NCI-H146 (cell line): ENCODE measurements at regions not wholly inside any gene's neighbourhood (a gene's known extent, or its start where the extent isn't known, plus 50 kb on each side); places are given as distances from the start of the nearest gene placed in this dataset.
"Not testable (repeated sequence)": the region's sequence is repeated elsewhere in the genome, so short reads cannot be mapped to it uniquely, and the experiment has no call there.

Experiments
- DNase-seq: peaks from one replicate; lab custom pipeline; 2025; lab: John Stamatoyannopoulos, UW

DNA sequence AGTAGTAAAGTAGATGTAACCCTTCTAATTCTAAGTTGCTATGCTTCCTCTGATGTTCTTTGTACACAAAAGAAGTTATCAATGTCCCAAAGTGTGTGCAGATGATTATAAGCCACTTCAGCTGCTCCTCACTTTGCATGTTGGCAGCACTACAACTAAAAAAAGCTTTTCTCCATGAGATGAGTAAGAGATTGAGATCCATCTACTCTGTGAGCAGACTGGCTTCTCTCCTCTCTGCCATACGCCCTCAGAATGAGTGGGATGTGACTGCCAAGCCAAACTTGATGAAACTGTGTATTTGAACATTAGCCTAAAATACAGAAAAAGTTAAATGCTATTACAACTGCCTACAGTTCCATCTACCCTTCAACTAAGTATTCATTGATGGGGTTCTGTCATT, 102.9 kb upstream of the ETV1 start:
- DNase-seq, result no peak

GRCh38 chr7:14085901-14086300, 96.4 kb upstream of the ETV1 start:
- no peak for DNase-seq

GRCh38 chr7:14083761-14084160, 94.3 kb upstream of the ETV1 start:
- DNase-seq, result no peak

DNA sequence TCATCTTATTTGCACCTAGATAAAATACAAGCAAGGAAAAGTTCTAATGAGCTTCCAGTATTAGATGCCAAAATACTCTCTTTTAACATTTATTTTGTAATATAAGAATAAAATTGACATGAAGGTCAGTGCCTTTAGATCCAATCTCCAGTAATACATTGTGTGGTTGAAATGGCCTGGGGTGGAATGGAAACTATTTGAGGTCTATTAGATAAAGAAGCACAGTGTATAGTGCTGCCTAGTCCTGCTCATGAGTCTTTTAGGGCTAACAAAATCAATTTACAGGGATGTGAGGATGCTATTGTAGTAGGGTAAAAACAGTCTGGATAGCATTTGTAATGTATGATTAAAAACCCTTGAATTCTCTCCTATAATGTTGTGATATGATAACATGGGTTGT, 84.5 kb upstream of the ETV1 start:
- no peak for DNase-seq

DNA sequence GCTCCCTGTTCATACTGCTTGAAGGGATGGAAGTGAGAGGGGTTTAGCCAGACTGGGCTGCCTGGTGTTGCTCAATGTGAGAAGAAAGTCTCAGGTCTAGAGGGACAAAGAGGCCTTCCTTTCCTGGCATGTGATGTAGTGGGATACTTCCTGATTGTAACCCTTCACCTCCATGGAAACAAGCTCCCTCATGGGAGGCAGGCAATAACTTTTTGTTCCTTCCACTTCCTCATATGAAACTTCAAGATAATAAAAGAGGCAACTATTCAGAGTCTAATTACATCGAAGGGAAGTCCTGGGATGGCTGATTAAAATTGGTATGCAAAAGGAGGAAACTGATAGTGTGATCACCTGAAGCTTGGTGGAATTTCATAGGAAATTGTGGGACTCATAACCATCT, 84.1 kb upstream of the ETV1 start:
- DNase-seq, result no peak

DNA sequence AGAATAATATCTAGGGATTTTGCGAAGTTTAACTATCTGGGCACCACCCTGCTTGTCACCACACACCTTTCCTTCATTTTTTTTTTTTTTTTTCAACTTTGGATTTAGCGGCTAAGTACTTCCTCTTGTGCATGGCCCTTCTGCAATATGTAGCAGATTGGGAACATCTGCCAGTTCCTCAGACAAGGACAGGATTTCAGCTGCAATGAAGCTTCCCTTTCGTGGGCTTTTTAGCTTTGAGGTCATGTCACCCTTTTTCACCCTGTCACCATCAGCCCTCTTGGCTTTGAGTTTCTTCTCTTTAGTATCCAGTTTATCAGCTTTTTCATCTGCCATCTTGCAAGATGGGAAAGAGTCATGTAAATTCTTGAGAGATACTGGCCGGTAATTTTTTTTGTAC, 81.6 kb upstream of the ETV1 start:
- DNase-seq, result no peak

GRCh38 chr7:14069961-14070360, 80.5 kb upstream of the ETV1 start:
- DNase-seq, result peak; percentile 2

DNA sequence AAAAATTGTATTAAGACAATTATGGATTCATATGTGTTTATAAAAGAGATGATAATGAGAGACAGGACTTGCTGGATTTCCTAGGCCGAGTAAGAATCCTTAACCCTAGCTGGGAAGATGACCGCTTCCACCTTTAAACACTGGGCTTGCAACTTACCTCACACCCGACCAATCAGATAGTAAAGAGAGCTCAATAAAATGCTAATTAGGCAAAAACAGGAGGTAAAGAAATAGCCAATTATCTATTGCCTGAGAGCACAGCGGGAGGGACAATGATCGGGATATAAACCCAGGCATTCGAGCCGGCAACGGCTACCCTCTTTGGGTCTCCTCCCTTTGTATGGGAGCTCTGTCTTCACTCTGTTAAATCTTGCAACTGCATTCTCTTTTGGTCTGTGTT, 77.3 kb upstream of the ETV1 start:
- not testable (repeated sequence) for DNase-seq

- DNase-seq, result no peak
These were observed 75.8 kb upstream of the ETV1 start for GRCh38 chr7:14065286-14065685.

- no peak for DNase-seq
These were observed 66.3 kb upstream of the ETV1 start for GRCh38 chr7:14055813-14056212.

DNA sequence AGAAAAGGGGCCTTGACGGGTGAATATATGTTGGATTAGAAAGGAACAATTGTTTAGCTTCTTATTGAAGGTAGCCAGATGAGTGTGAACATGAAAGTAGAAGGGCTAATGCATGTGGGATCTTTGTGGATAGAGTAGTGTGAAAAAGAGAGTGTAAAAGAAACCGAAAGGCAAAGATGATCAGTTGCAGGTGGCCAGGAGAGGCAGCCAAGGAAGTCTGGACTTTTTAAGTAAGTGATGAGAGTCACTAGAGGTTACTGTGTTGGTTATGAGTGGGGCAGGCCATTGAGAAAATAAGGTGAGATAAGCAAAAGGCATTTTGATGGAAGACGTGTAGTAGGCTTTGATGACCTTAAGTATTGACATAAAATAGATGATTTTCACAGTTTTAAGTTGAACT, 64.7 kb upstream of the ETV1 start:
- no peak for DNase-seq

GRCh38 chr7:14048889-14049288, 59.4 kb upstream of the ETV1 start:
- no peak for DNase-seq

DNA sequence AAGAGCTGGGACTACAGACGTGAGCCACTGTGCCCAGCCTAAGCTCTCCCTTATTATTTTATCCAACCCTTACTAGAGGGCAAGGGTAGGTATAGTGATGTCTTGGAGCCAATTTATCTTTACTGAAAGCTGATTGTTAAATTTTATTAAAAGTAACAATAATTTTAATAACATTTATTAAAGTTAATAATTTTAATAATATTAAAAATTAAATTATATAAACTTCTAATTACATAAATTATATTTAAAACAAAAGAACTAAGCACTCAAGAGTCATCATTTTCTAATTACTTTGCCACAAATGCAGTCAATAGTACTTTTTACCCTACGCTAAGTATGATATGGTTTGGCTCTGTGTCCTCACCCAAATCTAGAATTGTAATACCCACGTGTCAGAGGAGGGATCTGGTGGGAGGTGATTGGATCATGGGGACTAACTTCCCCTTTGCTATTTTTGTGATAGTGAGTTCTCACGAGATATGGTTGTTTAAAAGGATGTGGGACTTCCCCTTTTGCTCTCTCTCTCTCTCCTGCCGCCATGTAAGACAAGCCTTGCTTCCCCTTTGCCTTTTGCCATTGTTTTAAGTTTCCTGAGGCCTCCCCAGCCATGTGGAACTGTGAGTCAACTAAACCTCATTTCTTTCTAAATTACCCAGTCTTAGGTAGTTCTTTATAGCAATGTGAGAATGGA, 58.4 kb upstream of the ETV1 start:
- no peak for DNase-seq

DNA sequence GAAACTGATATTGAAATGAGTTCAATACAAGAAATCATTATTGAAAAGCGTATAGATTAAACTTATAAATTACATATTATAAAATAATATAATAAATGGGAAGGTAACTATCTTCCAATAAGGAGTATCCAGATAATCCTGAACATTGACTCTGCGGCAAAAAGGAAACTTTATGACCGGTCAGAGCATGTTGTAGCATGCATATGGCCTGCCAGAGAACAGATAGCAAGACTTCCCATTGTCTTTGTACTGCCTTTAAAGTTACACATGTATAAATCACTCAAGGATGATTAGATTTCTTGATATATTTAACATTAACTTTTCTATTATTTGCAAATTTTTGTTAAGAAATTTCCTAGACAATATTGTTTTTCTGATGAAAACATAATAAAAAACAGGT, 56.2 kb upstream of the ETV1 start:
- DNase-seq, result no peak

DNA sequence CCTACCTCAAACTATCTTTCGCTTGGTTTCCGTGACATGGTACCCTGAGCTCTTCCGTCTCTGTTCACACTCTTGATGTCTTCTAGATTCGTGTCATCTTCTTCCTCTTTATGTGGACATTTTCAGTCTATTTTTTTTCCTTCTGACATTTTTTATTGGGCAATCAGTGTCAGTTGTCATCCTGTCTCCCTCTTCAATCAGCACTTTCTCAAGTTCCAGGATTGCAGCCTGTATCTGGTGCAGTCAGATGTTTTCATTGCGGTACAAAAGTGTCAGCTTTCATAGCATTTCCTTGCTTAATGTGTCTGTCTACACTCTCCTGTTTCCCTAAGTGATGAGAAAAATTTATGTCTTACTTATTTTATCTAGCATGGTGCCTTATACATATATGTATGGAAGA, 51.1 kb upstream of the ETV1 start:
- no peak for DNase-seq
